ENCODE measurements at regions not wholly inside any gene's neighbourhood (a gene's known extent, or its start where the extent isn't known, plus 50 kb on each side); places are given as distances from the start of the nearest gene placed in this dataset.

DNA sequence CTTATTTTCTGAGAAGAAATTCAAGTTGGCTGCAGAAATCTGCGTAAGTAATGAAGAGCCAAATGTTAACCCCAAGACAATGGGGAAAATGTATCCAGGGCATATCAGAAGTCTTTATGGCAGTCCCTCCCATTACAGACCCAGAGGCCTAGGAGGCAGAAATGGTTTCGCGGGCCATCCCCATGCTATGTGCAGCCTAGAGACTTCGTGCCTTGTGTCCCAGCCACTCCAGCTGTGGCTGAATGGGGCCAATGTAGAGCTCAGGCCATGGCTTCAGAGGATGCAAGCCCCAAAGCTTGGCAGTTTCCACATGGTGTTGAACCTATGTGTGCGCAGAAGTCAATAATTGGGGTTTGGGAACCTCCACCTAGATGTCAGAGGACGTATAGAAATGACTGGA, 131.9 kb downstream of the GPR37 start:
- Histone ChIP-seq H3K9me2 (ENCODE audit: insufficient read depth) (peaks cover 7% of the 10 kb centered on the region; the same call in 1 of the 2 replicates), H3K27me3 (ENCODE audit: insufficient read depth) (no peaks in the 10 kb centered on the region), H4K20me1 (replicated peaks; ENCODE audit: insufficient read depth) (no peaks in the 10 kb centered on the region), H3K36me3 (ENCODE audit: insufficient read depth) (no peaks in the 10 kb centered on the region), H3F3A (replicated peaks; ENCODE audit: low read depth) (no peaks in the 10 kb centered on the region), H3K79me2 (replicated peaks; ENCODE audit: insufficient read depth) (no peaks in the 10 kb centered on the region), H3K27ac (ENCODE audit: low read depth) (no peak overlapping the region), H2AFZ (no peak overlapping the region), H3K4me2 (no peak overlapping the region), H3K4me1 (ENCODE audit: insufficient read depth) (no peaks in the 10 kb centered on the region), H3K4me3 (no peak overlapping the region)
- DNase-seq (ENCODE audit: low spot score) (no peak), ATAC-seq (no peak)
- H3K27ac Mint-ChIP-seq: no peak overlapping the region
- H3K36me3 Mint-ChIP-seq (ENCODE audit: low read depth): peaks cover 9% of the 10 kb centered on the region
- H3K4me1 Mint-ChIP-seq: peaks cover 14% of the 10 kb centered on the region; the same call in 2 of the 3 replicates
- peaks cover 7% of the 10 kb centered on the region; the same call in 2 of the 3 replicates for H3K9me3 Mint-ChIP-seq
- H3K27me3 Mint-ChIP-seq (ENCODE audit: insufficient read depth, low read depth, poor library complexity): no peaks in the 10 kb centered on the region
- H3K4me3 Mint-ChIP-seq: no peak overlapping the region
- TF ChIP-seq JUNB (IDR thresholded peaks at IDR 0.05; ENCODE audit: unreplicated experiment) (no peak), NANOG (IDR thresholded peaks at IDR 0.05; ENCODE audit: borderline replicate concordance) (no peak), ZNF331 (CRISPR knock-in tag; IDR thresholded peaks at IDR 0.05; ENCODE audit: low read depth) (no peak), REST (IDR thresholded peaks at IDR 0.05; ENCODE audit: unreplicated experiment) (no peak), POLR2AphosphoS5 (IDR thresholded peaks at IDR 0.05; ENCODE audit: low read depth) (no peak), CTCF (conservative IDR thresholded peaks at IDR 0.05; ENCODE audit: low read depth in 2 of 2) (no peak), EZH2phosphoT487 (IDR thresholded peaks at IDR 0.05; ENCODE audit: unreplicated experiment) (no peak), EZH2 (IDR thresholded peaks at IDR 0.05; ENCODE audit: low read depth, unreplicated experiment) (no peak), ZNF462 (CRISPR knock-in tag; IDR thresholded peaks at IDR 0.05) (no peak), STAT1 (IDR thresholded peaks at IDR 0.05; ENCODE audit: unreplicated experiment) (no peak), ZNF114 (CRISPR knock-in tag; IDR thresholded peaks at IDR 0.05) (no peak), CREB1 (CRISPR knock-in tag; IDR thresholded peaks at IDR 0.05; ENCODE audit: low read depth) (no peak)
- TF ChIP-seq, protein P1, sequence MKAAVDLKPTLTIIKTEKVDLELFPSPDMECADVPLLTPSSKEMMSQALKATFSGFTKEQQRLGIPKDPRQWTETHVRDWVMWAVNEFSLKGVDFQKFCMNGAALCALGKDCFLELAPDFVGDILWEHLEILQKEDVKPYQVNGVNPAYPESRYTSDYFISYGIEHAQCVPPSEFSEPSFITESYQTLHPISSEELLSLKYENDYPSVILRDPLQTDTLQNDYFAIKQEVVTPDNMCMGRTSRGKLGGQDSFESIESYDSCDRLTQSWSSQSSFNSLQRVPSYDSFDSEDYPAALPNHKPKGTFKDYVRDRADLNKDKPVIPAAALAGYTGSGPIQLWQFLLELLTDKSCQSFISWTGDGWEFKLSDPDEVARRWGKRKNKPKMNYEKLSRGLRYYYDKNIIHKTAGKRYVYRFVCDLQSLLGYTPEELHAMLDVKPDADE (IDR thresholded peaks at IDR 0.05): no peak

Data from GM23338 (cell line).